Chondrocyte (in vitro differentiated cells): ENCODE measurements at regions not wholly inside any gene's neighbourhood (a gene's known extent, or its start where the extent isn't known, plus 50 kb on each side); places are given as distances from the start of the nearest gene placed in this dataset.

ENCODE experiments used
- DNase-seq: peaks from one replicate; pipeline ENCODE4 v3.0.0; 2021; ENCODE audit warnings: mixed read lengths, low spot score
- H3K27ac Mint-ChIP-seq: one replicate; pipeline ENCODE4 v1.8.0; 2021; ENCODE audit warnings: mild to moderate bottlenecking, moderate library complexity, mixed read lengths; ENCODE audit not compliant: unreplicated experiment
- H3K27me3 Mint-ChIP-seq: 2 replicates; pipeline ENCODE4 v1.8.0; 2021; ENCODE audit warnings: low read depth, mixed read lengths
- H3K36me3 Mint-ChIP-seq: 2 replicates; pipeline ENCODE4 v1.8.0; 2021; ENCODE audit warnings: low read depth, mixed read lengths
- H3K4me1 Mint-ChIP-seq: 2 replicates; pipeline ENCODE4 v1.8.0; 2021; ENCODE audit warnings: low read depth, mild to moderate bottlenecking, mixed read lengths
- H3K4me3 Mint-ChIP-seq: one replicate; pipeline ENCODE4 v1.8.0; 2021; ENCODE audit warnings: mild to moderate bottlenecking, moderate library complexity, mixed read lengths; ENCODE audit not compliant: unreplicated experiment
- H3K9me3 Mint-ChIP-seq: 2 replicates; pipeline ENCODE4 v1.8.0; 2021; ENCODE audit warnings: low read depth, mixed read lengths
- CTCF ChIP-seq: fragments of 200-600 bp; sonication (generic); IDR thresholded peaks from 2 replicates; pipeline ENCODE4 v1.5.0; 2021; ENCODE audit warnings: antibody characterized with exemption, mild to moderate bottlenecking, moderate library complexity

DNA sequence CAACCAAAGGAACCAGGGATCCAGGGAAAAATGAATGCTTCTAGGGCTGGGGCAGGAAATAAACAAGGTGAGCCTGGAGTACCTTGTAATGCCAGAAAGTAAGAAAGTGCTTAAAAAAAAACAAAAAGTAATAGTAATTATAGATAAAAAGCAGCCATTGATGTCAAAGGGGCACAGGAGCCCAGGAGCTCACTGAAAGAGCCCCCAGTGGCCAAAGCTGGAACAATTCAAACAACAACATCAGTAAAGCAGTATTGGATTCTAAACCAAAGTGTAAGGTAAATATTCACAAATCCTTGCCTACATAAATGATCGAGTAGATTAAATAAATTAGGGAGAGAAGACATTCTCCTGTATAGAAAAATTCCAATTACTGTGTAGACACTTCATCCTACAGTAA is 114.3 kb upstream of the ARL4C start:
- peak; percentile 72 for TF ChIP-seq CTCF
- DNase-seq: no peak
- Mint-ChIP-seq H3K36me3 (peaks cover 3% of the 10 kb centered on the region), H3K27ac (no peak overlapping the region), H3K4me3 (no peak overlapping the region), H3K27me3 (no peaks in the 10 kb centered on the region), H3K9me3 (peaks cover 7% of the 10 kb centered on the region), H3K4me1 (no peaks in the 10 kb centered on the region)

- no peak for TF ChIP-seq CTCF
- no peak overlapping the region for H3K4me3 Mint-ChIP-seq
- H3K27me3 Mint-ChIP-seq: no peaks in the 10 kb centered on the region
- H3K27ac Mint-ChIP-seq: no peak overlapping the region
- no peak for DNase-seq
- peaks cover 7% of the 10 kb centered on the region for H3K9me3 Mint-ChIP-seq
- no peaks in the 10 kb centered on the region for H3K4me1 Mint-ChIP-seq
- peaks cover 3% of the 10 kb centered on the region for H3K36me3 Mint-ChIP-seq
These were observed 112.1 kb upstream of the ARL4C start for GRCh38 chr2:234608946-234609345.

DNA sequence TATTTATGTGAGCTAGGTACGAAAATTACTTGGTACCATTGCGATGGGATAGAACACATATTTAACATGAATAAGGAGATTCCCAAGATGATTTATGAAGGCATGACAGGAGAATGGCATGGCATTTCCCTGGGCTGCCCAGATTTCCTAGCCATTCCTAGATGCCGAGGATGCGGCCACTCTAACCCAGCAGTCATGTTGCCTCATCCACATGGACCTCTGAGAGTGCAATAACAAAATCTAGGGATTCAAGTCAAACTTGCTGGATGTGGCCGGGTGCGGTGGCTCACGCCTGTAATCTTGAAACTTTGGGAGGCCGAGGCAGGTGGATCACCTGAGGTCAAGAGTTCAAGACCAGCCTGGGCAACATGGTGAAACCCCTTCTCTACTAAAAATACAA is 110.8 kb upstream of the ARL4C start:
- no peak for TF ChIP-seq CTCF

GRCh38 chr2:234606896-234607295 is 110.0 kb upstream of the ARL4C start:
- Mint-ChIP-seq H3K4me1 (no peaks in the 10 kb centered on the region), H3K9me3 (peaks cover 1% of the 10 kb centered on the region), H3K27me3 (peaks cover under 1% of the 10 kb centered on the region), H3K27ac (no peak overlapping the region), H3K36me3 (peaks cover under 1% of the 10 kb centered on the region), H3K4me3 (no peak overlapping the region)
- DNase-seq: no peak
- TF ChIP-seq CTCF: no peak

More for the DNA sequence above, 110.8 kb upstream of the ARL4C start:
- Mint-ChIP-seq H3K4me1 (no peaks in the 10 kb centered on the region), H3K4me3 (no peak overlapping the region), H3K27ac (no peak overlapping the region), H3K9me3 (peaks cover 7% of the 10 kb centered on the region), H3K36me3 (peaks cover 3% of the 10 kb centered on the region), H3K27me3 (no peaks in the 10 kb centered on the region)
- DNase-seq: no peak

DNA sequence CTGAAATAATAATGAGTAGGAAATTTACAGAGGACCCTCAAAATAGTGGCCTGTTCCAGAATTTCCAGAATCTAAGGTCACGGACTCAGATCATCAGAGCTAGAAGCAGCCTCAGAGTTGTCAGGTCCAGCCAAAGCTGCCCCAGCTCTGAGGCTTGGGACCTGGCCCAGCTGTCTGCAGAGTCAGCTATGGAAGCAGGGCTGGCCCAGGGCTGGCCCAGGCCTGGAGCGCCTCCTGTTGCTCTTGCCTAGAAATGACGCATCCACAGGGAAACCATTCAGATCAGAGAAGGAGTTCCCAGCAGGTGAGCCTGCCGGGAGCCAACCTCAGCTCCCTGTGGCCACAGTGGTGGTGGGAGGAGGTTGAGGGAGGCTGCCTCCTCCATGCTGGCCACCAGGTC is 106.7 kb upstream of the ARL4C start:
- Mint-ChIP-seq H3K36me3 (no peaks in the 10 kb centered on the region), H3K27ac (no peak overlapping the region), H3K4me3 (no peak overlapping the region), H3K4me1 (no peaks in the 10 kb centered on the region), H3K9me3 (no peaks in the 10 kb centered on the region), H3K27me3 (peaks cover 2% of the 10 kb centered on the region)
- no peak for DNase-seq
- TF ChIP-seq CTCF: no peak
